ENCODE measurements at regions not wholly inside any gene's neighbourhood (a gene's known extent, or its start where the extent isn't known, plus 50 kb on each side); places are given as distances from the start of the nearest gene placed in this dataset.

DNA sequence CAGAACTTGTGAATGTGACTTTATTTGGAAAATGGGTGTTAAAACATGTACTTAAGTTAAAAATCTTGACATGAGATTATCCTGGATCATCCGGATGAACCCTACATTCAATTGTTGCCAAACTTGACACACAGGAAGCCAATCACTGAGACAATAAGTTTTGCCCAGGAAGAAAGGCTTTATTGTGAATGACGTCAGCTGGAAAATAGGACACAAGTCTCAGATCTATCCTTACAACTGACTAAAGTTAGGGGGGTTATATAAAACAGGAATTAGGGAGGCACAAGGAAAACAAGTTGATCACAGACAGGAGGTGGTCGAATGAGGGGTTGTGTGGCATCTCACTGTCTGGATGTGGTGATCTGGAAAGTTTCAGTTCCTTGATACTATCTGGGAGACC, 126.9 kb downstream of the TTC8 start:
- intact Hi-C loops (cut with micrococcal nuclease) = no loop called here
- peaks cover 5 to 30% (median 17%) of the 10 kb centered on the region in 7 donors for H3K9me3 Mint-ChIP-seq
- no peak for DNase-seq
- no peaks in the 10 kb centered on the region for H3K36me3 ChIP-seq (replicated peaks in 1 of 2; ENCODE audit: control insufficient read depth in 1 of 2, insufficient read depth in 2 of 2, low read length in 2 of 2)
- peaks cover 21 to 26% of the 10 kb centered on the region in 2 donors for H3K9me3 ChIP-seq (replicated peaks in 1 of 2; ENCODE audit: control insufficient read depth in 1 of 2, insufficient read depth in 1 of 2, low read length in 2 of 2)
- H3K4me1 ChIP-seq (ENCODE audit: control insufficient read depth in 1 of 2, insufficient read depth in 2 of 2, low read length in 2 of 2) = no peaks in the 10 kb centered on the region
- H3K27ac ChIP-seq (ENCODE audit: low read depth in 1 of 2, low read length in 2 of 2) = no peak overlapping the region
- 71% methylated on average over 2 of the region's 3 CpGs for WGBS (ENCODE audit: insufficient coverage)
- peaks cover 2 to 3% (median 2%) of the 10 kb centered on the region in 3 donors for H3K27me3 Mint-ChIP-seq (ENCODE audit: low read depth in 3 of 3)
- H3K4me1 Mint-ChIP-seq = no peaks in the 10 kb centered on the region
- H2AFZ ChIP-seq (ENCODE audit: insufficient read depth, low read depth, low read length, poor library complexity, severe bottlenecking) = no peak overlapping the region
- H3K27me3 ChIP-seq (ENCODE audit: control insufficient read depth in 2 of 2, insufficient read depth in 2 of 2, low read length in 2 of 2) = no peaks in the 10 kb centered on the region
- H3K4me3 Mint-ChIP-seq = no peak overlapping the region
- H3K79me2 ChIP-seq (ENCODE audit: insufficient read depth, low read length) = no peaks in the 10 kb centered on the region
- H4K20me1 ChIP-seq (ENCODE audit: insufficient read depth, low read length) = no peaks in the 10 kb centered on the region
- H3K27ac Mint-ChIP-seq = no peak overlapping the region
- TF ChIP-seq, protein P1, sequence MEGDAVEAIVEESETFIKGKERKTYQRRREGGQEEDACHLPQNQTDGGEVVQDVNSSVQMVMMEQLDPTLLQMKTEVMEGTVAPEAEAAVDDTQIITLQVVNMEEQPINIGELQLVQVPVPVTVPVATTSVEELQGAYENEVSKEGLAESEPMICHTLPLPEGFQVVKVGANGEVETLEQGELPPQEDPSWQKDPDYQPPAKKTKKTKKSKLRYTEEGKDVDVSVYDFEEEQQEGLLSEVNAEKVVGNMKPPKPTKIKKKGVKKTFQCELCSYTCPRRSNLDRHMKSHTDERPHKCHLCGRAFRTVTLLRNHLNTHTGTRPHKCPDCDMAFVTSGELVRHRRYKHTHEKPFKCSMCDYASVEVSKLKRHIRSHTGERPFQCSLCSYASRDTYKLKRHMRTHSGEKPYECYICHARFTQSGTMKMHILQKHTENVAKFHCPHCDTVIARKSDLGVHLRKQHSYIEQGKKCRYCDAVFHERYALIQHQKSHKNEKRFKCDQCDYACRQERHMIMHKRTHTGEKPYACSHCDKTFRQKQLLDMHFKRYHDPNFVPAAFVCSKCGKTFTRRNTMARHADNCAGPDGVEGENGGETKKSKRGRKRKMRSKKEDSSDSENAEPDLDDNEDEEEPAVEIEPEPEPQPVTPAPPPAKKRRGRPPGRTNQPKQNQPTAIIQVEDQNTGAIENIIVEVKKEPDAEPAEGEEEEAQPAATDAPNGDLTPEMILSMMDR (IDR thresholded peaks at IDR 0.05) = no peak
- no peaks in the 10 kb centered on the region for H3K36me3 Mint-ChIP-seq
- no peak overlapping the region for H3K4me3 ChIP-seq (replicated peaks in 1 of 3; ENCODE audit: low read depth in 2 of 3, low read length in 3 of 3)
- no peak overlapping the region for H3K4me2 ChIP-seq (replicated peaks; ENCODE audit: extremely low read depth, low read length, poor library complexity, severe bottlenecking)
- no peak overlapping the region for H3K9ac ChIP-seq (ENCODE audit: insufficient read depth, low read length, poor library complexity, severe bottlenecking)

DNA sequence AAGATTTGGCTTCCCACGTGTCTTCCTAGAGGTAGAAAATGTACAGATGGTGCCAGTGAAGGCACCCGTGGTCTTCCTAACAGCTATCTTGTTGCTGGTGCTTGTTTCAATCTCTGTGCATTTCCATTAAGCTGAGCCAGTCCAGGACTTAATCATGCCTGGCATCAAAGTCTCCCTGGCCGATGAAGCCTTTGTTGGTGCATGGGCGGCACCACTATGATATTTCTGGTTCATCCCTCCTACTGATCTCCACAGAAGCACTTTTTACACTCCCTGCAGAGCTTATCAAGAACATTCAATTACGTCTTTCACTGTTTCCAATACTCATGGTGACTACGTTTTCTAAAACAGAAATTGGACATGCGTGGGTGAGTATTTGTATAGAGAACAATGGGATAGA, 128.4 kb downstream of the TTC8 start:
- intact Hi-C loops (cut with micrococcal nuclease) = no loop called here
- Histone ChIP-seq H3K4me2 (replicated peaks; ENCODE audit: extremely low read depth, low read length, poor library complexity, severe bottlenecking) (no peak overlapping the region), H3K27me3 (ENCODE audit: control insufficient read depth in 2 of 2, insufficient read depth in 2 of 2, low read length in 2 of 2) (no peaks in the 10 kb centered on the region), H3K36me3 (replicated peaks in 1 of 2; ENCODE audit: control insufficient read depth in 1 of 2, insufficient read depth in 2 of 2, low read length in 2 of 2) (no peaks in the 10 kb centered on the region), H3K79me2 (ENCODE audit: insufficient read depth, low read length) (no peaks in the 10 kb centered on the region), H3K4me3 (replicated peaks in 1 of 3; ENCODE audit: low read depth in 2 of 3, low read length in 3 of 3) (no peak overlapping the region), H4K20me1 (ENCODE audit: insufficient read depth, low read length) (no peaks in the 10 kb centered on the region), H3K4me1 (ENCODE audit: control insufficient read depth in 1 of 2, insufficient read depth in 2 of 2, low read length in 2 of 2) (no peaks in the 10 kb centered on the region), H3K27ac (ENCODE audit: low read depth in 1 of 2, low read length in 2 of 2) (no peak overlapping the region), H3K9ac (ENCODE audit: insufficient read depth, low read length, poor library complexity, severe bottlenecking) (no peak overlapping the region), H2AFZ (ENCODE audit: insufficient read depth, low read depth, low read length, poor library complexity, severe bottlenecking) (no peak overlapping the region), H3K9me3 (replicated peaks in 1 of 2; ENCODE audit: control insufficient read depth in 1 of 2, insufficient read depth in 1 of 2, low read length in 2 of 2) (peaks cover 21 to 26% of the 10 kb centered on the region in 2 donors)
- H3K27ac Mint-ChIP-seq = no peak overlapping the region
- H3K9me3 Mint-ChIP-seq = peaks cover 5 to 29% (median 17%) of the 10 kb centered on the region in 7 donors
- H3K4me1 Mint-ChIP-seq = no peaks in the 10 kb centered on the region
- no peak for DNase-seq
- H3K27me3 Mint-ChIP-seq (ENCODE audit: low read depth in 3 of 3) = peaks cover 0 to 2% (median 2%) of the 10 kb centered on the region in 3 donors
- TF ChIP-seq, protein P1 (IDR thresholded peaks at IDR 0.05) = no peak
- H3K4me3 Mint-ChIP-seq = no peak overlapping the region
- H3K36me3 Mint-ChIP-seq = no peaks in the 10 kb centered on the region
- WGBS (ENCODE audit: insufficient coverage) = 96% methylated on average over 3 of the region's 7 CpGs
